K562 (cell line): ENCODE measurements at regions not wholly inside any gene's neighbourhood (a gene's known extent, or its start where the extent isn't known, plus 50 kb on each side); places are given as distances from the start of the nearest gene placed in this dataset.

Experiments
- CTCF ChIP-seq, 3 experiments: IDR thresholded peaks in 2 of 3; conservative IDR thresholded peaks in 1 of 3; 2 replicates each; pipeline ENCODE4 v1.5.1; 2011 to 2012; ENCODE audit warnings: low read length in 3 of 3, mild to moderate bottlenecking in 3 of 3, control low read depth in 2 of 3, improper control_type of control experiment in 1 of 3, inconsistent platforms in 1 of 3, low read depth in 1 of 3, mixed read lengths in 1 of 3, moderate library complexity in 1 of 3; ENCODE audit not compliant: insufficient read depth in 2 of 3
- EP300 ChIP-seq: IDR thresholded peaks from 2 replicates; pipeline ENCODE4 v1.6.1; 2012; ENCODE audit warnings: low read length, improper control_type of control experiment
- FOXA3 ChIP-seq, 2 experiments: fragments of 450-650 bp in 1 of 2; sonication (generic) in 1 of 2; formaldehyde crosslinking; IDR thresholded peaks in 1 of 2; conservative IDR thresholded peaks in 1 of 2; 2 replicates each; pipeline versions ENCODE4 v1.4.0 to v1.8.0; 2020 to 2022; ENCODE audit warnings: mild to moderate bottlenecking in 2 of 2, missing genetic modification reagents in 1 of 2
- KDM1A ChIP-seq, 2 experiments: fragments of 450-650 bp; IDR thresholded peaks; 2 replicates each; pipeline ENCODE4 v1.6.1; 2016; ENCODE audit warnings: mild to moderate bottlenecking in 2 of 2
- KLF10 ChIP-seq: fragments of 250-450 bp; sonication (Bioruptor Pico); IDR thresholded peaks from 2 replicates; pipeline ENCODE4 v1.6.1; 2021; ENCODE audit warnings: matching md5 sums
- KLF13 ChIP-seq: fragments of 450-650 bp; IDR thresholded peaks from 2 replicates; pipeline ENCODE4 v1.6.1; 2016; ENCODE audit warnings: missing genetic modification characterization, low read depth, mild to moderate bottlenecking, missing compliant biosample characterization, moderate library complexity, borderline replicate concordance
- NR3C1 ChIP-seq: sonication (generic); formaldehyde crosslinking; IDR thresholded peaks from 2 replicates; pipeline ENCODE4 v1.8.1; 2022; ENCODE audit warnings: missing genetic modification reagents
- SP2 ChIP-seq: IDR thresholded peaks from 2 replicates; pipeline ENCODE4 v1.6.1; 2011; ENCODE audit warnings: mild to moderate bottlenecking, low read depth, low read length, moderate library complexity; ENCODE audit not compliant: poor library complexity, severe bottlenecking; ENCODE audit errors: extremely low read depth
- TRIM24 ChIP-seq, 2 experiments: fragments of 450-650 bp; IDR thresholded peaks; 2 replicates each; pipeline ENCODE4 v1.6.1; 2016
- ZC3H4 ChIP-seq: sonication (generic); formaldehyde crosslinking; IDR thresholded peaks from 2 replicates; pipeline ENCODE4 v1.9.0; 2021; ENCODE audit warnings: missing genetic modification reagents, borderline replicate concordance

DNA sequence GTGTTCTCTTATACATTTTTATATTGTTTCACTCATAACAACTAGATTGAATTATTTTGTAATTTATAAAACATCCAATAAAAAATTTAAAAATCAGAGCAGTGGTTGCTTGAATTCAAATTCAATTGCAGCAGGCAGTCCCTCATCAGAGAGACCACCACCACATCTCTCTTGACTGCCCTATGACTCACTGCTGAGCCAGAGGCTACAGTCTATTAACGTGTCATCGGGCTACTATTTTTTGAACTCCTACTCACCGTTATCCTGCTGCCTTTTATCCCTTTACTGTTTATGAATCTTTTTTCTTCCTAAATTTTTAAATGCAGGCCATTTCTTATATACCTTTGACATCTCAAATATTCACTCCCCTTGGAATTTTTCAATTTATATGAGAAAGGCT, 144.7 kb downstream of the BARHL2 start:
- TF ChIP-seq CTCF (IDR thresholded peaks at IDR 0.05 in 2 of 3, conservative IDR thresholded peaks at IDR 0.05 in 1 of 3; ENCODE audit: insufficient read depth in 2 of 3, low read depth in 1 of 3, low read length in 3 of 3) (no peak), KLF13 (tag) (no peak), KLF10 (no peak), NR3C1 (CRISPR knock-in tag) (no peak), ZC3H4 (CRISPR knock-in tag) (no peak), KDM1A (IDR thresholded peaks at IDR 0.05) (no peak), EP300 (no peak), FOXA3 (CRISPR knock-in tag; conservative IDR thresholded peaks at IDR 0.05 in 1 of 2, IDR thresholded peaks at IDR 0.05 in 1 of 2) (no peak), TRIM24 (IDR thresholded peaks at IDR 0.05) (no peak), SP2 (no peak)
